ENCODE measurements at regions not wholly inside any gene's neighbourhood (a gene's known extent, or its start where the extent isn't known, plus 50 kb on each side); places are given as distances from the start of the nearest gene placed in this dataset.

GRCh38 chr2:106606652-106607051, 119.5 kb downstream of the CD8B2 start:
- DNase-seq (ENCODE audit: insufficient read length, low spot score) = no peak
- no peak for FAIRE-seq
- TF ChIP-seq CTCF (IDR thresholded peaks at IDR 0.05; ENCODE audit: insufficient read depth, missing control alignments) = no peak

GRCh38 chr2:106607371-106607770, 120.2 kb downstream of the CD8B2 start:
- FAIRE-seq = no peak
- no peak for DNase-seq (ENCODE audit: insufficient read length, low spot score)
- no peak for TF ChIP-seq CTCF (IDR thresholded peaks at IDR 0.05; ENCODE audit: insufficient read depth, missing control alignments)

- FAIRE-seq (no peak), DNase-seq (ENCODE audit: insufficient read length, low spot score) (no peak)
- no peak for TF ChIP-seq CTCF (IDR thresholded peaks at IDR 0.05; ENCODE audit: insufficient read depth, missing control alignments)
Observed at GRCh38 chr2:106609780-106610179, 122.6 kb downstream of the CD8B2 start.

DNA sequence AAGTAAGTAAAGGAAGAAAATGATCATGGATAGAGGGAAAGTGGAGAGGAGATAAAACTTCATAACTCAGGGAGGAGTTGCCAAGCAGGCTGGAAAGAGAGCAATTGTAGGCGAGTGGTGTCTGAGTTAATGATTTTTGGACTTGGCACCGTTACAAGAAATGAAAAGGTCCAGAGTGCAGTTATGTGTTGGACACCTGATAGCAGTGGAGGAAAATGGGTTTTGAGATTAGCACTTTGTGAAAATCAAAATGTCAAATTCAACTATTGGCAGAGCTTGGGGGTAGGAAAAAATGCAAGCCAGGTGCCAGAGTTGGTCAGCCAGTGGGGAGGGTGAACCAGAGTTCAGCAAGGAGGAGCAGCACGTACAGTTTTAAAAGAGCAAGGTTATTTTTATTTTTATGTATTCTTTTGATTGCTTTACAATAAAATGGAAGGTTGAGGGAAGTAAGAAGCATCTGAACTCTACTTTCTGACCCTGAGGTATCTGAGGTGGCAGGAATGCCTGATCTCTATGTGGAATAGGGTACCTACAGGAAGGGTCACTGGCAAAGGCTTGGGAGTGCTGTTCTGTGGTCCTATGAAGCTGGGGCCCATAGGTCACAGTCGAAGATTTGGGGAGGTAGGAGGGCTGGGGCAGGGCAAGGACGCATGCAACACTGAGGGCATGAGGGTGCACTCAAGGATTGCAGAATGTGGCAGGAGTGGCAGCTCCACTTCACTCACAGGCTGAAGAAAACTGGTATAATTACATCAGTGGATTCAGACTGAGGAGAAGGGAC, 127.5 kb downstream of the CD8B2 start:
- no peak for TF ChIP-seq CTCF (IDR thresholded peaks at IDR 0.05; ENCODE audit: insufficient read depth, missing control alignments)
- FAIRE-seq (no peak), DNase-seq (ENCODE audit: insufficient read length, low spot score) (no peak)

DNA sequence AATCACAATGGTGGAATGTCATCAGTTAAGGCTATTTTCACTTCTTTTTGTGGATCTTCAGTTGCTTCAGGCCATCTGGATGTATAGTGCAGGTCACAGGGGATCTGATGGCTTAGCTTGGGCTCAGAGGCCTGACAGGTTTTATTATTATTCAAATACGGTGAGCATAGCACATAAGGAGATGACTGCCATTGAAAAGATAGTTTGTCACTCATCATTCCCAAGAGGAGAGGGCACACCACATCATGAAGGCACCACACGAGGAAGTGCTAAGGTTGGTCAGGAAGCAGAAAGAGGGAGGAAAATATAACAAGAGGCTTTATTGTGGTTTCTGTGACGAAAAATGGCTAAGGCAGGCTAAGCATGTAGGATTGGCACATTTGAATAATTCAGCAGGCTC, 131.4 kb downstream of the CD8B2 start:
- TF ChIP-seq CTCF (IDR thresholded peaks at IDR 0.05; ENCODE audit: insufficient read depth, missing control alignments) = no peak
- DNase-seq (ENCODE audit: insufficient read length, low spot score) (no peak), FAIRE-seq (no peak)

DNA sequence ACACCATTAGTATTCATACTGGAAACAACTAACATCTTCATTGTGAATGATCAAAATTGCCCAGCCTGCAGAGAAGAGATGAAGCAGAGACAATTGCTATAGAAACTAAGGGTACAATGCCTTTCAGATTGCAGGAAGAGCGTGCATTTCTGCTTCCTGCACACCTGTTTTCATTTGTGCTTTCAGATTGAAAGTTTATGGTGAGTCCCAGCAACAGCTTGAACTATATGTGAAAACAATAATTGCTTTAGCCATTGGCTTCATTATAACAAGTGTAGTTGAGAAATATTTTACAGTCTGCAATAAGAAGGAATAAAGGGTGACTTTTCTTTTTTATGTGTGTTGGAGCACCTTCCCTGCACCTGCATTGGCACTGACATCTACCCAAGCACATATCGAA, 136.3 kb downstream of the CD8B2 start:
- DNase-seq (ENCODE audit: insufficient read length, low spot score) (no peak), FAIRE-seq (no peak)
- TF ChIP-seq CTCF (IDR thresholded peaks at IDR 0.05; ENCODE audit: insufficient read depth, missing control alignments) = no peak

DNA sequence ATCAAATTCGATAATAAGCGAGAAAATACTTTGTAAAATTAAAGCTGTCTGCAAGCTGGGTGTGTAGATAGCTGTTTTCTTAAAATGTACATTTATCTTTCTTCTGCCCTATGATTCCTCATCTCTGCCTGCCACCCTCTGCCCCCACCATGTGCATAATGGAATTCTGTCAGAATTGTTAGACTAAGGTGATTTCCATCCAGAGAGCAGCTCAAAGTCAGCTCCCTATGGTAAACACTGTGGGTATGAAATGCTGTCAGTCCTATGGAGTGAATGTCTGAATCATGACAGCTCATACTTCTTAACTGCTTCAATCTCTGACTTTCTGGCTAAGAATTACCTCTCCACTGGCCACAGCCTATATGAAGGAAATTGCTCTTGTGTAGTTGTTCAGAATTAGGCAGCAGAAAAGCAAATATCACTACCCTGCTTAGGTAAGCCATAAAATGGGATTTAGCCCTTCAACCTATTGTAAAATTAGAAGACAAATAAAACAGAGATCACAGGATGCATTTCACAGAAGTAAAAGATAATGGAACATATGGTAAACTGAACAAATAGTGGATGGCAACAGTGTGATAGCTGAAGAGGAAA, 137.7 kb downstream of the CD8B2 start:
- DNase-seq (ENCODE audit: insufficient read length, low spot score) (no peak), FAIRE-seq (no peak)

More for the DNA sequence above, 137.7 kb downstream of the CD8B2 start:
- TF ChIP-seq CTCF (IDR thresholded peaks at IDR 0.05; ENCODE audit: insufficient read depth, missing control alignments) = no peak
